Sigmoid colon (tissue), 3 donors: ENCODE measurements at regions not wholly inside any gene's neighbourhood (a gene's known extent, or its start where the extent isn't known, plus 50 kb on each side); places are given as distances from the start of the nearest gene placed in this dataset.

Source experiments
- CTCF ChIP-seq, 4 experiments: fragments of 450-650 bp in 3 of 4; fragments of 200-600 bp in 1 of 4; IDR thresholded peaks; one replicate each; pipeline ENCODE4 v1.5.1; 2016 to 2019; ENCODE audit warnings: antibody characterized with exemption in 4 of 4, mild to moderate bottlenecking in 3 of 4, moderate library complexity in 2 of 4
- POLR2A ChIP-seq, 2 donors: fragments of 450-650 bp; IDR thresholded peaks; one replicate each; pipeline ENCODE4 v1.6.1; 2016; ENCODE audit warnings: antibody characterized with exemption in 2 of 2, mild to moderate bottlenecking in 2 of 2, moderate library complexity in 2 of 2

- TF ChIP-seq CTCF (IDR thresholded peaks at IDR 0.05), result no peak
- no peak for TF ChIP-seq POLR2A (IDR thresholded peaks at IDR 0.05)
These were observed 70.0 kb upstream of the ELAC2 start for GRCh38 chr17:13087802-13088201.
